ENCODE measurements at regions not wholly inside any gene's neighbourhood (a gene's known extent, or its start where the extent isn't known, plus 50 kb on each side); places are given as distances from the start of the nearest gene placed in this dataset.
A peak's percentile ranks its signal among the peaks of the same experiment; 100 is the strongest.

DNA sequence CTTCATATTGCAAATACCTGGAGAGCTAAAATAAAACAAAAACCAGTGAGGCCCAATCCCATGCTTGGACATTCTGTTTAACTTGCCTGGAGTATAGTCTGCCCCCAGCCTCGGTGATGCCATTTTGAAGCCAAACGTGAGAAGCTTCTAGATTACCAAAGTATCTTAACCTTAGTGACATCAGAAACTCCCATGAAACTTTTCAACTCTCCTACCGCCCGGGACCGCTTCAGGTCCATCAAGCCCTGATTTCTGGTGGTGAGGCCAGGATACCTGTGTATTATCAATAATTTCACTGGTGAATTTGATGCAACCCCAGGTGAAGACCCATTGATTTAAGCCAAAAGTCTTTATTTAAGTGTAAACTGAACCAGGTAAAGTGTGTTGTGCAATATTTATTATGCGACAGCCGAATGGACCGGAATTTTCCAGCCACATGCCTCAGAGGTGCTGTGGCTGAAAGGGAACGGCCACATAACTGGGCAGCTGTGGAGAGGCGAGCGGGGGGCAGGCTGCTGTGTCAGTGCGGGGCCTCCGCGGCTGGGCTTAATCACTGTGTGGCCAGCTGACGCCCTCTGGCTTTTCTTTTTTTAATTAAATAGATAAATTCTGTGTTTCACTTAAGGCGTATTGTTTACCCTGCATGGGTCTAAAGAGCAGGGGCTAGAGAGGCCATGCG is 385.5 kb upstream of the B3GAT1 start:
- no peak for ATAC-seq
- no peak for DNase-seq
- intact Hi-C loops (cut with micrococcal nuclease): no loop called here

DNA sequence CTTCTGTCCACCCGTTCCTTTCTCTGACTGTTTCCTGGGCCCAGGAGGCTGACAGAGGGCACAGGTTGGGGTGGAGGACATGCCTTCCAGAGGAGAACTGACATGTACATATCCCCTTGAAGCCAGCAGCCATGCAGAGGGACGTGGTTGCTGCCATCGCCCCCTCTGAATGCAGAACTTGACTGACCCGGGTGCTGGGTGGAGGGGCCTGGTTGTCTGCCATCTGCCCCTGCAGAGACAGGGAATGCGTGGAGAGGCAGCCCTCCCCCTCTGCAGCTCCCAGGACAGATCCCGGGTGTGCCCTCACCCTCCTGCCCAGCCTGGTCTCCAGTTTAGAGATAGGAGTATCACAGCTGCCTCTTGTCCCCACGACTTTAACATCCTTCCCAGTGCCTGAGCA is 383.0 kb upstream of the B3GAT1 start:
- DNase-seq (no peak), ATAC-seq (no peak)
- intact Hi-C loops (cut with micrococcal nuclease): no loop called here

DNA sequence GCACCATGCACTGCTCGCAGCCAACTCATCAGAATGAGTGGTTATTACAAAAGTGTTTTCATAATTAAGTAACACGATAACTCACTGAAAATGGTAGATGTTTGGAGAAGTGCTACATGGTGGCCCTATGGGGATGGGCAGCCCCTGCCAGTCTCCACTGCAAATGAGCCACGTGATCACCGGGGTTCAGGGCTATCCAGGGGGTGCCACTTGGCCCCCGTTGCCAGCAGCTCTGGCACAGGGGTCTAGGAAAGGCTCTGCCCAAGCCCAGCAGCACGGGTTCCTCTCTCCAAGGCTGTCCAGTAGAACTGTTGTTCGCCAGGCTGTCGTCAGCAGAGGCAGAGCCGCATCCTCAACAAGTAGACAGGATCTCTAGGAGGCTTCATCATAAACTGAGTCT is 382.1 kb upstream of the B3GAT1 start:
- intact Hi-C loops (cut with micrococcal nuclease): no loop called here
- ATAC-seq: no peak
- DNase-seq: no peak

DNA sequence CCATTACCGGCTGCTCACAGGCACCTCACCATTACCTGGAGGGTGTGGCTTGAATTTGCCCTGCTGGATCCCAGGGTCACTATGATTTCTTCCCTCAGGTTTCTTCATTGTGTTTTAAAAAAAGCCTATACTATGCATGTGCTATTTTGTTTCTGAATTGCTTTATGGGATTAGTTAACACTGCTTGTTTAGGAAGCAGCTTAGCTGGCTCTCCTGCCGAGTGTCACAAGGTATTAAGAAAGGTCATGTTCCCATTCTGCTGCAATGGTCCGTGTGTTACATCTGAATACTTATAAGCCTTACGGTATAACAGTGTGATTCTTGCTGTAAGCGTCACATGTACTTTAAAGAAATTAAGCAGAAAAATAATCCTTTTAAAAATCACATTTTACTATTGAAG is 380.6 kb upstream of the B3GAT1 start:
- ATAC-seq (no peak), DNase-seq (no peak)
- intact Hi-C loops (cut with micrococcal nuclease): no loop called here

DNA sequence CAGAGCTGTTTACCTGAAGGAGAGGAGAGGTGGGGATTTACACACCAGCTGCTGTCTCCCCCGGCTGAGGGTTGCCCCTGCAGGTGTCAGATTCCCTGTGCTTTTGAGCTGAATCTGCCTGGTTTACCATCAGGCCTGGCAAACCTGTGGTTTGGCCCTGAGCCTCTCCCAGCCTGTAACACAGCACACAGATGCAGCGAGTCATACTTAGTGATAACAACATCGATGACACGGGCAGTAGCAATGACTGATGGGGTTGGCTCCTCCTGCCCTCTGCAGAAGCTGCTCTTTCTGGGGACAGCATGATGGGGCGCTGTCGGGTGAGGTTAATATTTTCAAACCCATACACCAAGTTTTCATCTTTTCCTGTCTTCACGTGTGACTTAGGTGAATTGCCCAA is 380.0 kb upstream of the B3GAT1 start:
- DNase-seq (no peak), ATAC-seq (no peak)
- intact Hi-C loops (cut with micrococcal nuclease): no loop called here

DNA sequence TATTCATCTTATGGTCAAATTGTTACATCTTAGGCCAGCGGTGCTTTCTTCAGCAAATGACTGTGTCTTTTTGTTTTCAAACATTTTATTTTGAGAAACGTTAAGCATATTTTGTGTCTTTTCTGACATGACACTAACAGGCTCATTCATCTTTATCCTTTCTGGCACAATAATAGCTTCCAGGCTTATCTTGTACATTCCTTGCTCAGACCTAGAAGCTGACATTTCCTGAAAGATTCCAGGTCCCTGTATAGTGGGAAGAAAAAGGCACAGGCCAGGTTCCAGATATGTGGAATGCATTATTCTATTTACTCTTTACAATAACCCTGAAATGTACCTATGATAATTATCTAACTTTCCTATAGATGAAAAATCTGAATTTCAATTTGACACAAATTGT is 379.1 kb upstream of the B3GAT1 start:
- intact Hi-C loops (cut with micrococcal nuclease): no loop called here
- DNase-seq: no peak
- ATAC-seq: no peak

DNA sequence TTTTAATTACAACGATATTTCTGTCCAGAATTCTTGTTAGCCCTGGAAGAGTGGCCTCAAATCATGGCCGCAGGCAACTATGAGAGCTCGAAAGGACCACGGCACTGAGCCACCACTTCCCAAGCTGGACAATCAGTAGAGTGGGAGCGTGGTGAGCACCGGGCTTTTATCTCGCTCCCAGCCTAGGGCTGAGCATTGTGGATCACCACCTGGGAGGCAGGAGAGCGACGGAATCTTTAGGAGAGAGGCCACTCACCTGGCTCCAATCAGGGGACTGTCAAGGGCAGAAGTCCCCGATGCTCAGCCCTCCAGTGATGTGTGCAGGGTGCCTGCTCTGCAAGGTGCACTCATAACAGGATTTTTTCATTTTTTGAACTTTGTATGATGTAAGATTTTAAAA is 377.1 kb upstream of the B3GAT1 start:
- ATAC-seq (no peak), DNase-seq (no peak)
- intact Hi-C loops (cut with micrococcal nuclease): no loop called here

DNA sequence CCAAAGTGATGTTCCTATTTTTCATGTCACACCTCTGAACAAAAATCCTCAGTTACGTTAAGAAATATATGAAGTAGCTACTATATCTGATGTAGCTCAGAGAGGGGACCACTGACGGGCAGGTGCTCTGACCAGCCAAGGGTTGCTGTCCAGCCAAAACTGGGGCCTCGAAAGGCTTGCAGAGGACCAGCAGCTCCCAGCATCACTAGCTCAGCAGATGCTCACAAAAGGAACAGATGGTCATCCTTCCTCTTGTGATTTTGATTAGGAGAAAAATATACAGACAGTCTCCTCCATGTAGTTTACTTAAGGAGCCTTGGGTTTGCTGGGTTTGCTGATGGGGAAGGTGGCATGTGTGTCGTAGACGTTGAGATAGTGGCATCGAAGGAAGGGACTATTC is 374.6 kb upstream of the B3GAT1 start:
- ATAC-seq (no peak), DNase-seq (no peak)
- intact Hi-C loops (cut with micrococcal nuclease): no loop called here

DNA sequence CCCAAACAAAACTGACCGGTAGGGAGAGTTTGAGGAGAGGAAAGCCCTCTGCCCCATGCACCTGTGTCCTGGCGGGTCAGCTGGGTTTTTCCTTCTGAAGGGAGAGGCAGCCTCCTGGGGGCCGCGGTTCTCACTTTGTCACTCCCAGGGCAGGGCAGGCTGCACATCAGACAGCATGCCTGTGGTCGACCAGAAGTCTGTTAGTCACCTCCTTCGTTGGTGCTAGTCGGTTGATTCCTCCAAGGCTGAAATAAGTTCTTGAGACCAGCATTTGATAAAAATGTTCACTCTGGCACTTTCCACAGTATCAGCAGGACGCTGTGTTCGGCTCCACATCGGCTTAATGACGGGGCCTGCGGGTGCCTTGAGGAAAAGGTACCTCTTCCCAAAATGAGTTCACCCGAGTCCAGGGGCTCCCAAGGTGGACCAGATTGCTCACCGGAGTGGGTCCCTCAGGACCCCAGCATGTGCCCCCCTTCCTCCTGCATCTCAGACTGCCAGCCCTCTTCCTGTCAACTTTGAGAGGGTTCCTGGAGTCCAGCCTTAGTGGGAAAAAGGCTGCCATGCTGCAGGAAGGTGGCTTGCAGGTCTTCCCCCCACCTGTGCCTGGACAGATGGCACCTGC is 373.7 kb upstream of the B3GAT1 start:
- DNase-seq (no peak), ATAC-seq (no peak)
- intact Hi-C loops (cut with micrococcal nuclease): no loop called here

DNA sequence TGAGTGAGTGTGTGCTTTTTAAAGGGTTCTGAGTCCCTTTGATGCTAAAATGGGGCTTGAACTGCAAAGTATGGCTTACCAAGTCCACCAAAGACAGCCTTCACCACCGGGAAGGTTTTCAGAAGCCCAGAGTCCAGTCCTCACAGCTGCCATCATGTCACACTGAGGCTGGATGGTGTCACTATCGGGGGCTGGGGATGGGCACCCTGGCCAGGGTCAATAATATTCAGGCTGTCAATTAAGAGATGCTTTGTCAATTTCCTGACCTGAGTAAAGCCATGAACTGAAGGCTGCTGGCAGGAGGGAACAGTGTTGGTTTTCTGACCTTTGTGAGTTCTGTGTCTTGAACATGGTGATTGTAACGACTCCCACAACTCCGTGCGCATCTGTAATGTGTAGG is 373.0 kb upstream of the B3GAT1 start:
- ATAC-seq: no peak
- intact Hi-C loops (cut with micrococcal nuclease): no loop called here
- DNase-seq: no peak

DNA sequence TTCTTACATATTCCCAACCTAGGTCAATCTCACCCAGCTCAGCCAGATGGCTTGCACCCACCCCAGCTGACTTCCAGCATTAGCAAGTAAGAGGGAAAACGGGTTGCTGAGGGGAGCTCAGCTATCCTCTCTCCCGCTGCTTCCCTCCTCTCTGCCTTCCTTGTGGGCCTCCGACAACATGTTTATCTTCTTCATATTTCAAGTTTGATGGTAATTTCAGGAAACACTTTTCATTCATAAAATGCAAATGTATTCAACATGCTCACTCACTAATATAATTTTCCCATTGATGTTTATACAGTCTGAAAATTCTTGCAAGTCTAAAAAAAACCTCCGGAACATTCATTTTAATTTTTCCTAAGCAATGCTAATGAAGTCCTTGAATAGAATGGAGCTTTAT is 372.5 kb upstream of the B3GAT1 start:
- no peak for ATAC-seq
- DNase-seq: no peak
- intact Hi-C loops (cut with micrococcal nuclease): no loop called here

DNA sequence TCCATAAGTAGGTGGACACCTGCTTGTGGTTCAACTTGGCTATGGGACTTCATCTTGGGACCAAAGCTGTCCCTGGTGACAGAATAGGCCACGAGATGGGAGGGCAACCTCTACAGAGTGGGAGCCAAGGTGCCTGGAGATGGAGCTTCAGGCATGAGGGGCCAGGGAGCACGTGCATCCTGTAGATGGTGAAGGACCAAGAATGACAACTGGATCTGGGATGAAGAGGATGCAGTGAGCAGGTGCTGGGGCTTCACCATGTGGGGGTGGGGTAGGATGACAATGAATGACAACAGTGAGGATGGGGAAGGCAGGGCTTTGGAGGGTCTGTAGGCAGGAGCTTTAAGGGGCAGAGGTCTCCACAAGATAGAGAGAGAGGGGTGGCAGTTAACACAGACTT is 372.0 kb upstream of the B3GAT1 start:
- ATAC-seq: no peak
- no peak for DNase-seq
- intact Hi-C loops (cut with micrococcal nuclease): no loop called here

DNA sequence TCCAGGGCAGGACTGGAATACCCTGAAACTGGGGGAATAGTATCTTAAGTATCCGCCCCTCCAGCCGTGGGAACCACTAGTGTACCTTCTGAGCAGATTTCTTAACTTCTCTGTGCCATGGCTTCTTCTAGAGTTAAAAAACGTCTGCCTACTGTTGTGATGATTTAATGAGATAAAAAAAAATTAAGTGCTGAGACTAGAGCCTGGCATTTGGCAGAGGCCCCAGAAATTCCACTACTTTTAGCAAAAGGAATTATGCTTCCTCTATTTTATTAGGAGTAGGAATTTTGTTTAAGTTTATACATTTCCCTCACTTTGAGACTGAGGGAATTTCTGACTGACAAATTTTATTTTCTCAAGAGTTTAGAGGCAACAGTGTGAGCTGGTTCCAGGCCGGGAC is 371.2 kb upstream of the B3GAT1 start:
- no peak for DNase-seq
- intact Hi-C loops (cut with micrococcal nuclease): no loop called here
- ATAC-seq: no peak

DNA sequence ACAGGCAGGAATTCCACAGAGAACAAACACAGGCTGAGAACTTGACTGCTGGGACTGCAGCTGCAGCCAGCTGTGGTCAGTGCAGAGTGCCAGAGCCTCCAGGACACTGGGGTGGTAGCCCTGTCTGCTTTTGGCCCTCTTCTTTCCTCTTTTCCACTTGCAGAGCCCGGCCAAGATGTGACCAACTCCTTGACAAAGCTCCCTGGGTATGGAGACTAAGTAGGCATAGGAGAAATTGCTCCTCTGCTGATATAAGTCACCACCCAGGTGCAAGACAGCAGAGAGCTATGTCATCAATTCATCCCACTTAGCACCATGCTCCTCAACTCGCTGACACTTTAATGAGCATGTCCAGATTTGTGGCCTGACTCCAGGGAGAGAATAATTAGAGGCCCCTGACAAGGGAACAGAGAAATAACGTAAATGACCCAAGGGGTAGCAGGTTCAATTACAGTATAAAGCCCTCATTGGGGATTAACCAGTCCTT is 369.4 kb upstream of the B3GAT1 start:
- DNase-seq (no peak), ATAC-seq (peak; percentile 57)
- intact Hi-C loops (cut with micrococcal nuclease): no loop called here

DNA sequence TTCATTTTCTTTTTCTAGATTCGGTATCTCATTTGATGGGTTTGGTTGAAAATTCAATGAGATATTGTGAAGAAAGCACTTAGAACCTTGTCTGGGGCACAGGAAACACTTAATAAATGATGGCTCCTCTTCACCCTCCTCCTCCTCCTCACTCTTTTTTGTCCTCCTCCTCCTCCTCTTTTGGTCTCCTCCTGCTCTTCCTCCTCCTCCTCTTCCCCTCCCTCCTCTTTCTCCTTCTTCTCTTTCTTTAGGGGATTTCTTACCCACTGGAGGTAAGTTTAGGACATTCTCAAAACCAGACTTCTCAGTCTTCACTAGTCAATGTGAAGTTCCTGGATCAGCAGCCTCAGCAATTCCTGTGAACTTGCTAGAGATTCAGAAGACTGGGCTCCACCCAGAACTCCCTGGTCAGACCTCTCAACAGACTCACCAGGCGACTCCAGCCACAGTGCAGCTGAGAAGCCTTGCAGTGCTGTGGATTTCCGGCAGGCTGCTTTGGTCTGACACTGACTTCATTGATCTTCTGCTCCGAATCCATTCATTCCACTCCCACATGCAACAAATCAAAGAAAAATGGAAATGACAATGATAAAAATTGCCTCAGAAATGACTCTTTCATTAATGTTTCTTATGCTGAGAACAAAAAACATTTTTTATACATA is 368.6 kb upstream of the B3GAT1 start:
- intact Hi-C loops (cut with micrococcal nuclease): no loop called here
- DNase-seq (no peak), ATAC-seq (peak; percentile 70)

DNA sequence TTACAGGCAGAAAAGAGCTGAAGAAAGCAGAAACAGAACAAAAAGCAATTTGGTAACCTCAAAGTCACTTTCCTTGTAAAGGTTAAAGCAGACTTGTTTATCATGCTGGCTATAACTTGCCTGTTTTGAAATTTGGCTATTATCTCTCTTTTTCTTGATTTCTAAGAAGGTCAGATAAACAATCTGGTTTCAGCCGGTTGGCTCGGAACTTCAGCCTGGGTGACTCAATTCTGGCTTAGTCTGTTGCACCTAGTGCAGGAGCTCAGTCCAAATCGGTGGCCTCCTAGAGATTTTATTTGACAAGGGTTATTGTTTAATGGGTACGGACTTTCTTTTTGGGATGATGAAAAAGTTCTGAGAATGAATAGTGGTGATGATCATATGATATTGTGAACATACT is 367.1 kb upstream of the B3GAT1 start:
- no peak for ATAC-seq
- intact Hi-C loops (cut with micrococcal nuclease): no loop called here
- no peak for DNase-seq

DNA sequence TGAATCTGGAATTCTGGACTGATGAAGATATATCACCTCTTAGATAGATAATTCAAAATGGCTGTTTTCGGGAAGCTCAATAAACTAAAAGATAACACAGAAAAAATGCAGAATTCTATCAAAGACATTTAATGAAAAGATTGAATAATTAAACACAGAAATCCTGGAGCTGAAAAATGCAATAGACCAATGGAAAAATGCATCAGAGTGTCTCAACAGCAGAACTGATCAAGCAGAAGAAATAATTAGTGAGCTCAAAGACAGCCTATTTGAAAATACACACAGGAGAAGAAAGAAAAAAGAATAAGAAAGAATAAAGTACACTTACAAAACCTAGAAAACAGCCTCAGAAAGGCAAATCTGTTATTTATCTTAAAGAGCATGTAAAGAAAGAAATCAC is 356.4 kb upstream of the B3GAT1 start:
- no peak for ATAC-seq

DNA sequence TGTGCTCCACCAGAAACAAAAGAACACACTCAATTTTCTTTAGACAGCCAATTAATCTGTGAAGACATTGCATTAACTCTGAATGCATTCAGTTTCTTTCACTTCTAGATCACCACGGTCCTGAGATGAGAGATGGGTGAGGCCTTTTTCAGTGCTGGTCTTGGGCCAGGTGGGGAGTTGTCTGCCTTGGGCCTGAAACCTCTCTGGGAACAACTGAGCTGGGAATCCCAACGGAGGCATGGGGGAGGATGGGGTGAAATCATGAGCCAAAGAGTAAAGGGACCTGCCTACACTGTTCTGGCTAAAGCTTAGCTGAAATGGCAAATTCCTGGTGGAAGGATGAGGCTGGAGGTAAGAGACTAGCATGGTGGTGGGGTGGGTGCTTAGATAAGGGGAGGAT is 353.5 kb upstream of the B3GAT1 start:
- intact Hi-C loops (cut with micrococcal nuclease): no loop called here
- ATAC-seq (no peak), DNase-seq (no peak)

More for the DNA sequence above, 356.4 kb upstream of the B3GAT1 start:
- DNase-seq: no peak
- intact Hi-C loops (cut with micrococcal nuclease): no loop called here

DNA sequence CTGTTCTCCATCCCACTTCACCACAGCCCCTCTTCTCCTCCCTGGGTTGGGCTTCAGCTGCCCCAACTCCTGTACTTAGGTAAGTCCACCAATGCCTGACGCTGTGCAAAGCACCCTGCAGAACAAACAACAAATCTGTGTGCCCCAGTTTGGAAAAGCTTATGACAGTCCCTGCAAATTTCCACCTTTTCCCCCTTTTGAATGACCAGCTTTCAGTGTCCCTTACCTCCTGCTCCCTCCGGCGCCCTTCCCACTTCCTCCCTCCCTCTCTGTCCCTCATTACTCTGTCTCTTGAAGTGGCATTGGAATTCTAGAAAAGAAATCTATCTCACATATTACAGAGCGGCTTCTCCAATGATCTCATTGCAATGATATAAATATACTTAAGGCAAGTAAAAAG is 352.9 kb upstream of the B3GAT1 start:
- intact Hi-C loops (cut with micrococcal nuclease): no loop called here
- DNase-seq (no peak), ATAC-seq (no peak)

DNA sequence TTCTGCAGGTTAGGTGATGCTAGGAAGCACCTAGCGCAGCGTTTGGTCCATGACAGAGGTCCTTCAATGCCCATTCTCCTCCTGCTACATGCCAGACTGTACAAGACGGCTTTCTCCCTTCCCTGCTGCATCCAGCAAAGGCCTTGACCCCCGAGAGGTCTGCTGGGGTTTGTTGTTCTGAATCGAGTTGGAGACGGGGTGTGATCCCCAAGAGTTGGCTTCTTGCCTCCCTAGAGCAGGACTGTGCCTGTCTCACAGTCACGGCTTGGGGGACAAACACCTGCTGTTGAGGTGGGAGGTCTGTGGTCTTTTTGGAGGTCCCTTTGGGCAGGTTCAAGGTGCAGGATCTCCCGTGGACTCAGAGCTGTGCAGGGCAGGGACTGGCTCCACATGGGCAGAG is 352.3 kb upstream of the B3GAT1 start:
- intact Hi-C loops (cut with micrococcal nuclease): no loop called here
- DNase-seq (no peak), ATAC-seq (no peak)

DNA sequence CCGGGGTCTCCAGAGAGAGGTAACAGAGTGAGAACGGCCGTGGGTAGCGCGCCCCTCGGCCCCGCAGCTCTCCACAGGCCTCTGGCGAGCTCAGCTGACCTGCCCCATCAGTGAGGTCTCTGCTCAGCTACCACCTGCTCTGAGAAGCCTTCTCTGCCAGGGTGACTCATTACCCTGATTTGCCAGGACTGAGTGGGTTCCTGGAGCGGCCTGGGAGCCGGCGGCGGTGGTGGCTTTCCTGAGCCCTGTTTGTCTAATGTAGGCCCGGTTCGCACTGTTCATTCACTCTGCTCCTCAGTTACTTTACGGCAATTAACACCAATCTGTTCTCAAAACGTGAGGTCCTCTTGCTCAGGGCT is 351.0 kb upstream of the B3GAT1 start:
- ATAC-seq (no peak), DNase-seq (no peak)
- intact Hi-C loops (cut with micrococcal nuclease): no loop called here
